ENCODE measurements at regions not wholly inside any gene's neighbourhood (a gene's known extent, or its start where the extent isn't known, plus 50 kb on each side); places are given as distances from the start of the nearest gene placed in this dataset.

DNA sequence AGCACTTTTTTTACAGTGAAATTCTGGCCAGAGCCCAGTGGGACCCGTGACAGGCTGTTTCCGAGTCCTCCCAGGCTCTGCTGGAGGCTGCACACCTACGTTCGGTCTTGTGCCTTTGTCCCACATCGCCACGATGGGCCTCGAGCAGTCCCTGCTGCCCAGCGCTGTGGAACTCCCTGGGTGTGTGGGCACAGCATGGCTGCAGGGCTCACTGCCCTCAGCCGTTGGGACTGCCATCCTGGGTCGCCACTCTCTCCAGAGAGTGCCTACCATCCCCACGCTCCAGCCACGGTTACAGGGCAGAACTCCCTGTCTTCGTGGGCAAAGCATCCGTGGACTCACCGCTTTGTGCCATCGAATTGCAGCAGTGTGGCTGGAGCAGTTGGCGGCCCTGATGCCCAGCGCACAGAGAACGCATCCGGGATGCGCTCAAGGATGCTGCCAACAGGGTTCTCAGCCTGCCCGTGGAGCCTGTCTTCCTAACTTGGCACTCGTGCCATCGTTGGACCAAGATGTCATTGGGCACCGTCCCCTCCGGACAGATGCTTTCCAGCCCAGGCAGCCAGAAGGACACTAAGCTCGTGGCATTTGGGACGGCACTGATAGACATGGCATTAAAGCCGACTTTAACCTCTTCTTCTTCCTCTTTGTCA is 85.0 kb upstream of the ARHGEF7 start:
- DNase-seq (ENCODE audit: insufficient read length, low spot score) (no peak), FAIRE-seq (no peak)
- no peak for TF ChIP-seq POLR2A (IDR thresholded peaks at IDR 0.05; ENCODE audit: low read depth, low read length)

DNA sequence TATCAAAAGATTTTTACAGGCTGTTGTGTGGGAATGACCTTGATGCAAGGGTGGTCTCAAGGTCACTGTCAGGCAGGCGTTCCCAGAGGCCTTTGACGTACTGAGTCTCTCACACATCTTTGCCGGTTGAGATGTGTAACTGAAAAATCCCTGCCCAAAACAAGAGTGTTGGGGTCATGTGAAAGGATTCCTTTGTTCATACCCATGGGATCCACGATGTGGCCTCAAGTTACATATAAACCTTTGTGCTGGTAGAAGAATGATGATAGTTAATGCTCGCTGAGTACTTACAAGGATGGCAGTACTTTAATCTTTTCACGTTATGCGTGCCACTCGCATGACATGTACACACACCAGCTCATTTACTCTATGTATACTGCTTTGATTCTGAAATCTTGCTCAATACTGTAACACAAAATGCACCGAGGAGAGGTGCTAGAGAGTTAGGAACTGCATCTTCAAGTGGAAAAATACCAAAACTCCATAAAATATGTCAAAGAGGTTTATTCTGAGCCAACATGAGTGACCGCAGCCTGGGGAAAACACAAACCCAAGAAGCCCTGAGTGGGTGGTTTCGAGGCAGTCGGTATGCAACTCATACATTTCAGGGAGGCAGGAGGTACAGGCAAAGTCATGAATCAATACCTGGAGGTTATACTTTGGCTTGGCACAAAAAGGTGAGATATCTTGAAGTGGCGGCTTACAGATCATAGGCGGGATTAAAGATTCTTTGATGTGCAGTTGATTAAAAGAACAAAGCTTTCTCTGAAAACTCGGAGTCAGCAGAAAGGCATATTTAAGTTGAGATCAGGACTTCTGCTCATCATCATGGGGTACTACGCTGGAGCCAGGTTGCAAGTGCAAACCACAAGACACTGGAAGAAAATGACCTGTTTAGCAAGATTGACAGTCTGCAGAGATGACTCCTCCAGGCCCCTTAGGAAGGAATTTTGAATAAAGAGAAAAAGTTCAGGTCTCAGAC is 87.4 kb upstream of the ARHGEF7 start:
- FAIRE-seq (no peak), DNase-seq (ENCODE audit: insufficient read length, low spot score) (no peak)
- no peak for TF ChIP-seq POLR2A (IDR thresholded peaks at IDR 0.05; ENCODE audit: low read depth, low read length)

DNA sequence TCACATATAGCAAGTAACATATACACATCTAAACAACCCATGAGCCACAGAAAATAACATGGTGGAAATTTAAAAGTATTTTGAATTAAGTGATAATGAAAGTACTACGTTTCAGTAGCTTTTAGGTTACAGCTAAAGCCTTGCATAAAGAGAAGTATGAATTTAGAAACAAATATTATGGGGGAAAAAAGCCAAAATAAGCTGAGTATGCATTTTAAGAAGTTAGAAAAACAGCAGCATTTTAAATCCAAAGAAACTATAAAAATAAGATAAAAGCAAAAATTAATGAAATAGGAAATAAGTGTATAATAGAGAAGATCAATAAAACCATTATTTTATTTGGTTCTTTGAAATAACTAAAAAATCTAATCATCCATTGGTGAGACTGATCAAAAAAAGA is 89.8 kb upstream of the ARHGEF7 start:
- DNase-seq (ENCODE audit: insufficient read length, low spot score): no peak
- TF ChIP-seq POLR2A (IDR thresholded peaks at IDR 0.05; ENCODE audit: low read depth, low read length): no peak
- FAIRE-seq: no peak

DNA sequence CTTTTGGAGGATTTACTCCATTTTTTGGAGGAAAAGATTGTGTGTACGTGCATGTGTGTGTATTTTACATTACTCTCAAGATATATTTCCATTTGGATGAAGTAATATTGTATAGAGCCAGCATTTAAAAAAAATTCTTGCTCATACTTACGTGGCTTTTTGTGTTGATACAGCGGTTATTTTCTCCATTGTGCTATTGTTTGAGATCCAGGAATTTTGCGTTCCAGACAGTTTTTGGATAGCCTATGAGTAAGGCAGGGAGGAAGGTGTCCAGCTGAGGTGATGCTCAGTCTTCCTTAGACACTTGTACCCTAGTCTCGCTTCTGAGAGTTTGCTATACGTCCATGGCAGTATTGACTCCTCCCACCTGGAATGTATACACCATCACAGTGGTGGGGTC is 92.2 kb upstream of the ARHGEF7 start:
- DNase-seq (ENCODE audit: insufficient read length, low spot score) (no peak), FAIRE-seq (no peak)
- TF ChIP-seq POLR2A (IDR thresholded peaks at IDR 0.05; ENCODE audit: low read depth, low read length): no peak

DNA sequence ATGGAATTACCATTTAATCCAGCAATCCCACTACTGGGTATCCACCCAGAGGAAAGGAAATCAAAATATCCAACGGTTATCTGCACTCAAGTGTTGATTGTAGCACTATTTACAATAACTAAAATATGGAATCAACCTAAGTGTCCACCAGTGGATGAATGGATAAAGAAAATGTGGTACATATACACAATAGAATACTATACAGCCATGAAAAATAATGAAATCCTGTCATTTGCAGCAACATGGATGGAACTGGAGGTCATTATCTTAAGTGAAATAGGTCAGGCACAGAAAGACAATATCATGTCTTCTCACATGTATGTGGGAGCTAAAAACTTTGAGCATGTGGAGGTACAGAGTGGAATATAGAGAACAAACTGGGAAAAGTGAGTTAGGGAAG is 92.9 kb upstream of the ARHGEF7 start:
- DNase-seq (ENCODE audit: insufficient read length, low spot score) (no peak), FAIRE-seq (no peak)
- TF ChIP-seq POLR2A (IDR thresholded peaks at IDR 0.05; ENCODE audit: low read depth, low read length): no peak

DNA sequence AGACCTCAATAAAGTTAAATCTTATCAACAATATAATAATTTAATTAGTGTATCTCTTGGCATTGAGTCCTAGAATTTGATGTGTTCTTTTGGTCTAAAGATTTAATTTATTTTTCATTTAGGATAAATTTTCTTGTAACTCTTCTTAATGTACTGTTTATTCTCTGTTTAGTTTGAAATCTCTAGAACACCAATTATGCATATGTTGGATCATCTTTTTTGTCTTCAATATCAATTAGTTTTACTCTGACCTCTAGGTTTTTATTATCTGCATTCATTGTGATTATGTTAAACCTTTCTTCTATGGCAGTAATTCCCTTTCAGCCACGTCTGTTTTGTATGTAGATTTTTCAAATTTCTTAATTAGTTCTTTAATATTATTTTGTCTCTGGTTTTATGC is 93.8 kb upstream of the ARHGEF7 start:
- FAIRE-seq: peak; percentile 50
- no peak for DNase-seq (ENCODE audit: insufficient read length, low spot score)
- TF ChIP-seq POLR2A (IDR thresholded peaks at IDR 0.05; ENCODE audit: low read depth, low read length): no peak

DNA sequence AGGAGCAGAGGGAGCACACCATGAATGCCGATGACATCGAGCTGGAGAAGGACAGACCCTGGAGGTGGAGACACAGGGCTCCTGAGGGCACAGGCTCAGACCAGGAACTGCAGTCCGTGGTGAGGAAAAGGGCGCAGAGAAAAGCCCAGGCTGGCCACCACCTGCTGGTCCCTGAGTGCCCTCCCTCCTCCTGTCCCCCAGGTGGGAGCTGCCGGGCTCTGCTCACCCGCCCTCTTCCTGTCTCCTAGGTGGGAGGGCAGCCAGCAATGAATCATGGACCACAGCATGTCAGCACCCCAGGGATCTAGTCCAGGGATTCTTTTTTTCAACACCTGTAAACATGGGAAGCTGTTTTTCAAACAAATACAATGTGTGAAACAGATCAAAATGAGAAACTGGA is 94.6 kb upstream of the ARHGEF7 start:
- FAIRE-seq: no peak
- DNase-seq (ENCODE audit: insufficient read length, low spot score): no peak
- no peak for TF ChIP-seq POLR2A (IDR thresholded peaks at IDR 0.05; ENCODE audit: low read depth, low read length)

DNA sequence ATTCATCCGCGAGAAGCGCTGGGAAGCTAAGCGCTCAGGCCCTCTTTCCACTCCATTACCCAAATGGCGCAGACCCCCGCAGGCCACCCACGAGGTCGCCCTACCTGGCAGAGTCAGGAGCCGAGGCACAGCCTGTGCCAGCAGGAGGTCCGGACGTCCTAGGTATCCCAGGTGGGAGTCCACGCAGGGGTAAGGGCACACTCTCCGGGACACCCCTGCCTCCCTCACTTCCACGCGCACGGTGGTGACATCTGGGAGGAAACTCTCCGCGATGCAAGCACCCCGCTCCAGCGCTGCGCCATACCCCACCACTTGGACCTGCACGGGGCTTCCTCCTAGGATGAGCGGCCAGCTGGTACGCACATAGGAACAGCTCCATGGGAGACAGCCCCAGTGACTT is 95.1 kb upstream of the ARHGEF7 start:
- DNase-seq (ENCODE audit: insufficient read length, low spot score) (no peak), FAIRE-seq (no peak)
- no peak for TF ChIP-seq POLR2A (IDR thresholded peaks at IDR 0.05; ENCODE audit: low read depth, low read length)

DNA sequence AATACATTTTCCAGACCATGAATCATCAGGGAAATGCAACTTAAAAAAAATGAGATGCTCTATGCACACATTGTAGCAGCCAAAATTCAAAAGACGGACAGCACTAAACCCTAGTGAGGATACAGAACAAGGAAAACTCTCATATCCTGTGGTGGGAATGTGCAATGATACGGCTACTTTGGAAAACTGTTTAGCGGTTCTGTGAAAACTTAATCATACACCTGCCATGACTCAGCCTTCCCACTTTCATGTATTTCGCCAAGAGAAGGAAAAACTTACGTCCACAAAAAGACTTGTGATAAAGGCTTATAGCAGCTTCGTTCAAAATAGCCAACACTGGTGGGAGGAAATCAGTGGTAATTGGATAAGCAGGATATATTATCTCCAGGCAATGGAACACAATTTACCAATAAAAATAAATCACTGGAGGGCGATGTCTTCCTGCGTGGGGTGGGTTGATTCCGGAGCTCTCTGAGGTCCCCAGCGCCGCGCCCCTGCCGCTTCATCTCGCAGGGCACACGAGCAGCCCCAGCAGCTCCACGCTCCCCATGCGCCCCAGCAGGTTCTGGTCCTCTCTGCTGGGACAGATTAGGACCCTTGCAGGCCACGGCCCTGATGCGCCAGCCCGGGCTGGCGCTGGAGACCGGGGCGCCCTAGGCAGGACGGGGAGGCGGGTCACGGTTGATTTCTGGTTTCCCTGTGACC is 97.2 kb upstream of the ARHGEF7 start:
- DNase-seq (ENCODE audit: insufficient read length, low spot score): no peak
- FAIRE-seq: no peak
- TF ChIP-seq POLR2A (IDR thresholded peaks at IDR 0.05; ENCODE audit: low read depth, low read length): no peak

DNA sequence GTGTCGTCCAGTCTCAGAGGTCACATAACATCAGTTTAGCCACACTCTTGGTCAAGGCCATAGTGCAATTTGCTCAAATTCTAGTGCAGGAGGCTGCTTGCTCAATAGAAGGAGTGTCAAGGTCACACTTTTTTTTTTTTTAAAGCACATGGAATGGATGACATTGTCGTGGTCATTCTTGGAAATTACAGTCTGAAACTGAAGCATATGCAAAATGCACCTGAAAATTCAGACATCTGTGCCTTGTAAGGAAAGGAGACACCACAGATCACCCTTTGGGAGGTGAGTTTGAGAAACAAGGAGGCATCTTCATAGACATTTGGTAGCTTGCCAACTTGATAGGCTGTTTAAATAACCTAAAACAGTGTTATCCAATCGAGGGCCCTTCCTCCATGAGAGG is 98.3 kb upstream of the ANKRD10 start:
- no peak for TF ChIP-seq POLR2A (IDR thresholded peaks at IDR 0.05; ENCODE audit: low read depth, low read length)
- DNase-seq (ENCODE audit: insufficient read length, low spot score) (no peak), FAIRE-seq (no peak)

DNA sequence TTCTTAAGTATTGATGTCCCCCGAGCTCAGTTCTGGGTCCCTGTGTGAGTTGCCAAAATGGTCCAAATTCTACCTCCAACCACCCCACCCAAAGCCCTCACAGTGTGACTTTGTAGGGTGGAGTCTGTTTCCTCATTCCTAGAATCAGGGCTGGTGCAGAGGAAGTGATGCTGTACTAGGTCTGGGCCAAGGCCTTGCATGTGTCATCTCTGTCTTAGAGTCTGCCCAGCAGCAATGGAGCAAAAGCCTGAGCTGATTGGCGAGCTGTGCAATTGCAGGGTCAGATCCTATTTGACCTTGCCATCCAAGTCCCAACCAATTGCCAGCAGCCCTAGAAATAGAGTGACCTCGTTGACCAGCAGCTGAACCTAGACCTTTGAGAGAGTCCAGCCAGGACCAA is 97.0 kb upstream of the ANKRD10 start:
- peak; percentile 67 for FAIRE-seq
- no peak for DNase-seq (ENCODE audit: insufficient read length, low spot score)
- no peak for TF ChIP-seq POLR2A (IDR thresholded peaks at IDR 0.05; ENCODE audit: low read depth, low read length)

DNA sequence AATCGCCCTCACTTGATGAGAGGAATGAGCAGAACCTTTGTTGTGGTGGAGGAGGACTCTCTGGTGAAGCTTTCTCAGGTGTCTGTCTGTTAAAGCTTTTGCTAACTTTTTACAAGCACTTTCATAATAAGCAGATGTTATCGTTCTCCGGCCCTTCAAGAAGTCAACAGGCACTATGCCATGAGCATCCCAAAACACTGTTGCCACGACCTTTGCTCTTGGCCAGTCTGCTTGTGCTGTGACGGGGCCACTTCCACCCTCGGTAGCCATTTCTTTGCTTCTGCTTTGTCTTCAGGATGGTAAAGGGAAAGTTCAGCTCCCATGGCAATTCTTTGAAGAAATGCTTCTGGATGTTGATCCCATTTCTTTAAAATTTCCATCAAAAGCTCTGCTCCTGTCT is 93.5 kb upstream of the ANKRD10 start:
- no peak for FAIRE-seq
- no peak for DNase-seq (ENCODE audit: insufficient read length, low spot score)
- no peak for TF ChIP-seq POLR2A (IDR thresholded peaks at IDR 0.05; ENCODE audit: low read depth, low read length)

DNA sequence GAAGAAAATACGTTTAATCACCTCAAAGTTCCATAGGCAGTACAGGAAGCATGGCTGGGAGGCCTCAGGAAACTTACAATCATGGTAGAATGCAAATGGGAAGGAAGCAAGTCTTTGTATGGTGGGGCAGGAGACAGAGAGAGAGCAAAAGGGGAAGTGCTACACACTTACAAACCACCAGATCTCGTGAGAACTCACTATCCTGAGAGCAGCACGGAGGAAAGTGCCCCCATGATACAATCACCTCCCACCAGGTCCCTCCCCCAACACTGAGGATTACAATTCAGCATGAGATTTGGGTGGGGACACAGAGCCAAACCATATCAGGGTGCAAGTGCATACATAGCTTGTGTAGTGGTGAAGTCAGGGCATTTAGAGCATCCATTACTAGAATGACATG is 92.3 kb upstream of the ANKRD10 start:
- DNase-seq (ENCODE audit: insufficient read length, low spot score): no peak
- TF ChIP-seq POLR2A (IDR thresholded peaks at IDR 0.05; ENCODE audit: low read depth, low read length): no peak

DNA sequence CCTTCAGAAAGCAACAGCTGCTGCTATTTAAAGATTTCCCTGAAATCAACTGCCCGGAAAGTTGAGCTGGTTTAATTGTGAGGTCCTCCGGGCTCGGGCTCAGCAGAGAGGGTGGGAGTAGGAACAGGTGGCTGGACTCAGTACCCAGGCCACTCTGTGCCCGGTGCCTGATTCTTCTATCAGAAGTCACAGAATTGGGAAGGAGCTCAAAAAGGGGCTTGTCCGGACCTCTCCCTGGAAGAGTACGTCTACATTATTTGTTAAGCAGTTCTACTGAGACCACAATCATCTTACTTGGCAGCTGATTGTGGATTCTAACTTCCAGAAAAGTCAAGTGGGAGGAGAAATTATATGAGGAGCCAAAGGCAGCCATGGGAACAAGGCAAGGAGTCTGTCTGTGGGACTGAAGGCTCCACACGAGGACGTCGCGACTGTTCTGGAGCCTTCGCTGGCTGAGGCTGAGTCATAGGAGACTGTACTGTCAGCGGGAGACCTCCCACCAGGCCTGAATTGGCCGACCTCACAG is 91.7 kb upstream of the ANKRD10 start:
- no peak for FAIRE-seq
- DNase-seq (ENCODE audit: insufficient read length, low spot score): no peak
- no peak for TF ChIP-seq POLR2A (IDR thresholded peaks at IDR 0.05; ENCODE audit: low read depth, low read length)

More for the DNA sequence above, 92.3 kb upstream of the ANKRD10 start:
- no peak for FAIRE-seq
